HepG2 (cell line): ENCODE measurements at regions not wholly inside any gene's neighbourhood (a gene's known extent, or its start where the extent isn't known, plus 50 kb on each side); places are given as distances from the start of the nearest gene placed in this dataset.

ENCODE experiments used
- ATAC-seq: fragments of 200-7000 bp; cut with Tn5 transposase; 3 replicates; pipeline ENCODE4 v1.9.1; 2020; ENCODE audit warnings: mild to moderate bottlenecking, moderate library complexity
- BruUV-seq: library from RNA; stranded (reverse); fragments of 400-500 nt; replicated peaks from 2 replicates; lab custom pipeline; 2021; lab: Mats Ljungman, UMichigan
- CTCF ChIA-PET: fragments of 300-600 bp; formaldehyde crosslinking; extraction: SDS; loops from one replicate; lab custom pipeline; 2021; ENCODE audit warnings: low total read pairs, inconsistent platforms, low intra/inter-chr PET ratio; lab: Yijun Ruan, JAX
- POLR2A ChIA-PET: fragments of 350-600 bp; sonication (Branson Sonifier 250); formaldehyde crosslinking; loops from one replicate; lab custom pipeline; 2020; ENCODE audit warnings: antibody characterized with exemption, inconsistent platforms; lab: Yijun Ruan, JAX
- DNase-seq: peaks from one replicate; pipeline ENCODE4 v3.0.0-alpha.2; 2015; ENCODE audit warnings: low spot score
- FAIRE-seq: peaks from 3 replicates; lab custom pipeline; 2011; peaks lifted over from hg19 to GRCh38; lab: Jason Lieb, UNC
- H2AFZ ChIP-seq: one replicate; pipeline ENCODE4 v1.6.1; 2011; ENCODE audit warnings: low read length, inconsistent platforms
- H3K27ac ChIP-seq: fragments of 300-600 bp; 3 replicates; pipeline ENCODE4 v1.8.0; 2011; ENCODE audit warnings: mixed run types, mild to moderate bottlenecking, mixed read lengths, low read length, inconsistent platforms; ENCODE audit not compliant: insufficient read depth; ENCODE audit errors: extremely low read length
- H3K27me3 ChIP-seq, 2 experiments: fragments of 200-600 bp in 1 of 2; 2 replicates in 1 of 2; 3 replicates in 1 of 2; pipeline versions ENCODE4 v1.6.0 to v1.8.0; 2011; ENCODE audit warnings: low read length in 2 of 2, mild to moderate bottlenecking in 2 of 2, moderate library complexity in 2 of 2, inconsistent platforms in 1 of 2; ENCODE audit not compliant: insufficient read depth in 2 of 2, control insufficient read depth in 1 of 2
- H3K36me3 ChIP-seq, 2 experiments: fragments of 200-600 bp in 1 of 2; replicated peaks in 1 of 2; 2 replicates in 1 of 2; 3 replicates in 1 of 2; pipeline versions ENCODE4 v1.5.1 to v1.8.0; 2011; ENCODE audit warnings: low read length in 2 of 2, inconsistent platforms in 1 of 2; ENCODE audit not compliant: insufficient read depth in 2 of 2, control insufficient read depth in 1 of 2
- H3K4me1 ChIP-seq: 2 replicates; pipeline ENCODE4 v1.5.1; 2012; ENCODE audit warnings: low read length, inconsistent platforms; ENCODE audit not compliant: insufficient read depth
- H3K4me2 ChIP-seq: 2 replicates; pipeline ENCODE4 v1.6.0; 2011; ENCODE audit warnings: low read depth, low read length, inconsistent platforms
- H3K4me3 ChIP-seq, 3 experiments: fragments of 200-600 bp in 1 of 3; sonication (generic), shearing (Covaris generic) in 1 of 3; replicated peaks in 1 of 3; 2 replicates each; pipeline ENCODE4 v1.5.1; 2011 to 2016; ENCODE audit warnings: low read length in 3 of 3, inconsistent platforms in 2 of 3, low read depth in 2 of 3, mild to moderate bottlenecking in 2 of 3, control low read depth in 1 of 3, mixed read lengths in 1 of 3; ENCODE audit not compliant: insufficient read depth in 1 of 3
- H3K79me2 ChIP-seq: one replicate; pipeline ENCODE4 v1.6.1; 2011; ENCODE audit warnings: low read length, inconsistent platforms; ENCODE audit not compliant: insufficient read depth
- H3K9ac ChIP-seq: 2 replicates; pipeline ENCODE4 v1.6.0; 2011; ENCODE audit warnings: mild to moderate bottlenecking, low read depth, low read length, inconsistent platforms; ENCODE audit not compliant: insufficient read depth
- H3K9me3 ChIP-seq: 2 replicates; pipeline ENCODE4 v1.5.1; 2012; ENCODE audit warnings: mild to moderate bottlenecking, low read length
- H4K20me1 ChIP-seq: 2 replicates; pipeline ENCODE4 v1.6.0; 2011; ENCODE audit warnings: inconsistent platforms, mild to moderate bottlenecking, low read length, moderate library complexity; ENCODE audit not compliant: insufficient read depth
- FOXO1 ChIP-seq: sonication (generic); formaldehyde crosslinking; IDR thresholded peaks from 2 replicates; pipeline ENCODE4 v1.4.0; 2020; ENCODE audit warnings: missing genetic modification reagents
- KLF6 ChIP-seq: IDR thresholded peaks from 2 replicates; pipeline ENCODE4 v1.8.0; 2016; ENCODE audit warnings: missing biosample characterization, missing genetic modification reagents
- MBNL3 ChIP-seq: fragments of 250-450 bp; sonication (Bioruptor Pico); conservative IDR thresholded peaks from 2 replicates; pipeline ENCODE4 v1.8.0; 2022; ENCODE audit warnings: mild to moderate bottlenecking, inconsistent platforms
- MIER2 ChIP-seq: IDR thresholded peaks from 2 replicates; pipeline ENCODE4 v1.6.1; 2016; ENCODE audit warnings: missing biosample characterization, missing genetic modification reagents
- MLLT10 ChIP-seq: sonication (generic); formaldehyde crosslinking; IDR thresholded peaks from 2 replicates; pipeline ENCODE4 v1.4.0; 2020; ENCODE audit warnings: missing genetic modification reagents
- TEAD3 ChIP-seq: optimal IDR thresholded peaks from 2 replicates; pipeline ENCODE3; 2016; ENCODE audit warnings: borderline replicate concordance
- ZBTB26 ChIP-seq: IDR thresholded peaks from 2 replicates; pipeline ENCODE4 v1.6.1; 2016; ENCODE audit warnings: missing compliant biosample characterization, missing genetic modification reagents, borderline replicate concordance
- ZNF335 ChIP-seq: sonication (generic); formaldehyde crosslinking; IDR thresholded peaks from 2 replicates; pipeline ENCODE4 v1.4.0; 2020; ENCODE audit warnings: missing genetic modification reagents
- WGBS: methylation state at CpG from one replicate; pipeline ENCODE4 v1.1.6; 2017; ENCODE audit warnings: low lambda C conversion rate; 5-methylcytosine and 5-hydroxymethylcytosine counted together
- in situ Hi-C: cut with HindIII; loops from 2 replicates; pipeline ENCODE4 v1.10.0; 2017; ENCODE audit warnings: low pct_unique_long_range_greater_than_20kb; ENCODE audit not compliant: extremely low pct_ligation_motif_present
- intact Hi-C: fragments of 100-400 bp; cut with micrococcal nuclease; formaldehyde crosslinking; loops from one replicate; pipeline ENCODE4 v1.10.0; 2022; ENCODE audit not compliant: unreplicated experiment
- TF ChIP-seq, protein P1 (sequence below): sonication (generic); formaldehyde crosslinking; IDR thresholded peaks from 2 replicates; pipeline ENCODE4 v1.5.0; 2020; ENCODE audit warnings: missing genetic modification reagents, mild to moderate bottlenecking, borderline replicate concordance
- TF ChIP-seq, protein P2 (sequence below): sonication (generic); formaldehyde crosslinking; IDR thresholded peaks from 2 replicates; pipeline ENCODE4 v1.4.0; 2020; ENCODE audit warnings: missing genetic modification reagents
- TF ChIP-seq, protein P3 (sequence below): sonication (generic); formaldehyde crosslinking; IDR thresholded peaks from 2 replicates; pipeline ENCODE4 v1.4.0; 2020; ENCODE audit warnings: mild to moderate bottlenecking, missing genetic modification reagents
- TF ChIP-seq, protein P4 (sequence below): sonication (generic); formaldehyde crosslinking; IDR thresholded peaks from 2 replicates; pipeline ENCODE4 v1.9.0; 2022; ENCODE audit warnings: low read depth, missing genetic modification reagents

- FAIRE-seq = no peak
- TF ChIP-seq MBNL3 (CRISPR knock-in tag) = no peak
- TF ChIP-seq TEAD3 (CRISPR knock-in tag) = no peak
- TF ChIP-seq MIER2 (CRISPR knock-in tag) = no peak
- no peak for TF ChIP-seq ZNF335
- TF ChIP-seq FOXO1 = no peak
- TF ChIP-seq, protein P1, sequence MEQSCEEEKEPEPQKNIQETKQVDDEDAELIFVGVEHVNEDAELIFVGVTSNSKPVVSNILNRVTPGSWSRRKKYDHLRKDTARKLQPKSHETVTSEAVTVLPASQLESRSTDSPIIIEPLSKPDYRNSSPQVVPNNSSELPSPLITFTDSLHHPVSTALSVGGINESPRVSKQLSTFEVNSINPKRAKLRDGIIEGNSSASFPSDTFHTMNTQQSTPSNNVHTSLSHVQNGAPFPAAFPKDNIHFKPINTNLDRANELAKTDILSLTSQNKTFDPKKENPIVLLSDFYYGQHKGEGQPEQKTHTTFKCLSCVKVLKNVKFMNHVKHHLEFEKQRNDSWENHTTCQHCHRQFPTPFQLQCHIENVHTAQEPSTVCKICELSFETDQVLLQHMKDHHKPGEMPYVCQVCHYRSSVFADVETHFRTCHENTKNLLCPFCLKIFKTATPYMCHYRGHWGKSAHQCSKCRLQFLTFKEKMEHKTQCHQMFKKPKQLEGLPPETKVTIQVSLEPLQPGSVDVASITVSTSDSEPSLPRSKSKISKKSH = no peak
- TF ChIP-seq, protein P2, sequence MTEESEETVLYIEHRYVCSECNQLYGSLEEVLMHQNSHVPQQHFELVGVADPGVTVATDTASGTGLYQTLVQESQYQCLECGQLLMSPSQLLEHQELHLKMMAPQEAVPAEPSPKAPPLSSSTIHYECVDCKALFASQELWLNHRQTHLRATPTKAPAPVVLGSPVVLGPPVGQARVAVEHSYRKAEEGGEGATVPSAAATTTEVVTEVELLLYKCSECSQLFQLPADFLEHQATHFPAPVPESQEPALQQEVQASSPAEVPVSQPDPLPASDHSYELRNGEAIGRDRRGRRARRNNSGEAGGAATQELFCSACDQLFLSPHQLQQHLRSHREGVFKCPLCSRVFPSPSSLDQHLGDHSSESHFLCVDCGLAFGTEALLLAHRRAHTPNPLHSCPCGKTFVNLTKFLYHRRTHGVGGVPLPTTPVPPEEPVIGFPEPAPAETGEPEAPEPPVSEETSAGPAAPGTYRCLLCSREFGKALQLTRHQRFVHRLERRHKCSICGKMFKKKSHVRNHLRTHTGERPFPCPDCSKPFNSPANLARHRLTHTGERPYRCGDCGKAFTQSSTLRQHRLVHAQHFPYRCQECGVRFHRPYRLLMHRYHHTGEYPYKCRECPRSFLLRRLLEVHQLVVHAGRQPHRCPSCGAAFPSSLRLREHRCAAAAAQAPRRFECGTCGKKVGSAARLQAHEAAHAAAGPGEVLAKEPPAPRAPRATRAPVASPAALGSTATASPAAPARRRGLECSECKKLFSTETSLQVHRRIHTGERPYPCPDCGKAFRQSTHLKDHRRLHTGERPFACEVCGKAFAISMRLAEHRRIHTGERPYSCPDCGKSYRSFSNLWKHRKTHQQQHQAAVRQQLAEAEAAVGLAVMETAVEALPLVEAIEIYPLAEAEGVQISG (CRISPR knock-in tag) = no peak
- TF ChIP-seq, protein P3, sequence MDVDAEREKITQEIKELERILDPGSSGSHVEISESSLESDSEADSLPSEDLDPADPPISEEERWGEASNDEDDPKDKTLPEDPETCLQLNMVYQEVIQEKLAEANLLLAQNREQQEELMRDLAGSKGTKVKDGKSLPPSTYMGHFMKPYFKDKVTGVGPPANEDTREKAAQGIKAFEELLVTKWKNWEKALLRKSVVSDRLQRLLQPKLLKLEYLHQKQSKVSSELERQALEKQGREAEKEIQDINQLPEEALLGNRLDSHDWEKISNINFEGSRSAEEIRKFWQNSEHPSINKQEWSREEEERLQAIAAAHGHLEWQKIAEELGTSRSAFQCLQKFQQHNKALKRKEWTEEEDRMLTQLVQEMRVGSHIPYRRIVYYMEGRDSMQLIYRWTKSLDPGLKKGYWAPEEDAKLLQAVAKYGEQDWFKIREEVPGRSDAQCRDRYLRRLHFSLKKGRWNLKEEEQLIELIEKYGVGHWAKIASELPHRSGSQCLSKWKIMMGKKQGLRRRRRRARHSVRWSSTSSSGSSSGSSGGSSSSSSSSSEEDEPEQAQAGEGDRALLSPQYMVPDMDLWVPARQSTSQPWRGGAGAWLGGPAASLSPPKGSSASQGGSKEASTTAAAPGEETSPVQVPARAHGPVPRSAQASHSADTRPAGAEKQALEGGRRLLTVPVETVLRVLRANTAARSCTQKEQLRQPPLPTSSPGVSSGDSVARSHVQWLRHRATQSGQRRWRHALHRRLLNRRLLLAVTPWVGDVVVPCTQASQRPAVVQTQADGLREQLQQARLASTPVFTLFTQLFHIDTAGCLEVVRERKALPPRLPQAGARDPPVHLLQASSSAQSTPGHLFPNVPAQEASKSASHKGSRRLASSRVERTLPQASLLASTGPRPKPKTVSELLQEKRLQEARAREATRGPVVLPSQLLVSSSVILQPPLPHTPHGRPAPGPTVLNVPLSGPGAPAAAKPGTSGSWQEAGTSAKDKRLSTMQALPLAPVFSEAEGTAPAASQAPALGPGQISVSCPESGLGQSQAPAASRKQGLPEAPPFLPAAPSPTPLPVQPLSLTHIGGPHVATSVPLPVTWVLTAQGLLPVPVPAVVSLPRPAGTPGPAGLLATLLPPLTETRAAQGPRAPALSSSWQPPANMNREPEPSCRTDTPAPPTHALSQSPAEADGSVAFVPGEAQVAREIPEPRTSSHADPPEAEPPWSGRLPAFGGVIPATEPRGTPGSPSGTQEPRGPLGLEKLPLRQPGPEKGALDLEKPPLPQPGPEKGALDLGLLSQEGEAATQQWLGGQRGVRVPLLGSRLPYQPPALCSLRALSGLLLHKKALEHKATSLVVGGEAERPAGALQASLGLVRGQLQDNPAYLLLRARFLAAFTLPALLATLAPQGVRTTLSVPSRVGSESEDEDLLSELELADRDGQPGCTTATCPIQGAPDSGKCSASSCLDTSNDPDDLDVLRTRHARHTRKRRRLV (CRISPR knock-in tag) = no peak
- TF ChIP-seq ZBTB26 (CRISPR knock-in tag) = no peak
- TF ChIP-seq, protein P4, sequence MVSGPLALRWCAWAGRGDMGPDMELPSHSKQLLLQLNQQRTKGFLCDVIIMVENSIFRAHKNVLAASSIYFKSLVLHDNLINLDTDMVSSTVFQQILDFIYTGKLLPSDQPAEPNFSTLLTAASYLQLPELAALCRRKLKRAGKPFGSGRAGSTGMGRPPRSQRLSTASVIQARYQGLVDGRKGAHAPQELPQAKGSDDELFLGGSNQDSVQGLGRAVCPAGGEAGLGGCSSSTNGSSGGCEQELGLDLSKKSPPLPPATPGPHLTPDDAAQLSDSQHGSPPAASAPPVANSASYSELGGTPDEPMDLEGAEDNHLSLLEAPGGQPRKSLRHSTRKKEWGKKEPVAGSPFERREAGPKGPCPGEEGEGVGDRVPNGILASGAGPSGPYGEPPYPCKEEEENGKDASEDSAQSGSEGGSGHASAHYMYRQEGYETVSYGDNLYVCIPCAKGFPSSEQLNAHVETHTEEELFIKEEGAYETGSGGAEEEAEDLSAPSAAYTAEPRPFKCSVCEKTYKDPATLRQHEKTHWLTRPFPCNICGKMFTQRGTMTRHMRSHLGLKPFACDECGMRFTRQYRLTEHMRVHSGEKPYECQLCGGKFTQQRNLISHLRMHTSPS (CRISPR knock-in tag) = no peak
- TF ChIP-seq MLLT10 (CRISPR knock-in tag) = no peak
- no peak for TF ChIP-seq KLF6 (CRISPR knock-in tag)
Measured at GRCh38 chr6:154605178-154605881, 94.8 kb upstream of the CNKSR3 start.

More at GRCh38 chr6:154605178-154605881, 94.8 kb upstream of the CNKSR3 start:
- ChIA-PET POLR2A (no interaction called here), CTCF (no interaction called here)
- Histone ChIP-seq H3K9me3 (no peaks in the 10 kb centered on the region), H3K79me2 (no peaks in the 10 kb centered on the region), H3K9ac (no peak overlapping the region), H3K4me1 (no peaks in the 10 kb centered on the region), H2AFZ (no peak overlapping the region), H3K36me3 (no peaks in the 10 kb centered on the region), H4K20me1 (no peaks in the 10 kb centered on the region), H3K4me3 (no peak overlapping the region), H3K27ac (no peak overlapping the region), H3K27me3 (no peaks in the 10 kb centered on the region), H3K4me2 (no peak overlapping the region)
- DNase-seq = no peak
- 55% methylated on average over 8 of the region's 8 CpGs for WGBS
- intact Hi-C loops (no loop called here), in situ Hi-C loops (no loop called here)
- no peak for ATAC-seq
- no TSS peak for BruUV-seq
